ENCODE measurements at regions not wholly inside any gene's neighbourhood (a gene's known extent, or its start where the extent isn't known, plus 50 kb on each side); places are given as distances from the start of the nearest gene placed in this dataset.

DNA sequence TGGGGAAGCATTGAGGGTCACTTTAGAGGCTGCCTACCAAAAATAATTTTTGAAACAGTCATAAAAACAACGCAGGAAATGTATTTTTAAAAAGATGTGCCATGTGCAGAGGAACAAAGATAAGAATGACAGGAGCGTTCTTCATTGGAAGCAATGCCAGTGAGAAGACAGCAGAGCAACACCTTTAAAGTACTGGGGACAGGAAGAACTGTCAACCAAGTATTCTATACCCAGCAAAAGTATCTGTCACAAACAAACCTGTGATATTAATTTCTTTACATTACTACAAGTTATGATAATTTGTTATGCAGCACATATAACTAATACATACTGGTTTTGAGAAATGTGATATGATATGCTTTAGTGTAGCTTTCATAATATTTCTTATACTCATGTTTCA lies 675.6 kb downstream of the IRX1 start:
- ChIA-PET CTCF (no interaction called here), POLR2A (no interaction called here)
- Mint-ChIP-seq H3K36me3 (ENCODE audit: low read depth) (no peaks in the 10 kb centered on the region), H3K27me3 (no peaks in the 10 kb centered on the region), H3K4me1 (no peaks in the 10 kb centered on the region), H3K9me3 (peaks cover 15% of the 10 kb centered on the region), H3K4me3 (no peak overlapping the region), H3K27ac (no peak overlapping the region)
- no peak for DNase-seq

DNA sequence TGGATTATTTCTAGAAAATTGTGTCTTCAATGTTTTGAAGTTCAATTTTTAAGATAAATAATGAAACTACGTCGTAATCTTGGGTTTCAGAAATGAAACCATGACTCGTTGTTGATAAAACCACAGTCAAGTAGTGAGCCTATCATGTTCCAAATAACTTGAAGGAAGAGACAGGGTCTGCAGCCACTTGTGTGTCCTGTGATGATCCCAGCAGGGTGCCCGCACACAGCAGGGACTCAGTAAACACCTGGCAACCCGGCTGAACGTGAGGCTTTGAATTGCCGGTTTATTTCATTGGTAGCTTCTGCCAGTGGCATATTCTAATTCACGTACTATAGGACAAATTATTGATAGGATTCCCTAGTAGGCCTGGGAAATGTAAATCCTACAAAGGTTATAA lies 679.6 kb downstream of the IRX1 start:
- Mint-ChIP-seq H3K4me1 (no peaks in the 10 kb centered on the region), H3K27me3 (no peaks in the 10 kb centered on the region), H3K36me3 (ENCODE audit: low read depth) (no peaks in the 10 kb centered on the region), H3K27ac (no peak overlapping the region), H3K4me3 (no peak overlapping the region), H3K9me3 (no peaks in the 10 kb centered on the region)
- POLR2A ChIA-PET, result no interaction called here
- DNase-seq, result no peak
- CTCF ChIA-PET, result no interaction called here

DNA sequence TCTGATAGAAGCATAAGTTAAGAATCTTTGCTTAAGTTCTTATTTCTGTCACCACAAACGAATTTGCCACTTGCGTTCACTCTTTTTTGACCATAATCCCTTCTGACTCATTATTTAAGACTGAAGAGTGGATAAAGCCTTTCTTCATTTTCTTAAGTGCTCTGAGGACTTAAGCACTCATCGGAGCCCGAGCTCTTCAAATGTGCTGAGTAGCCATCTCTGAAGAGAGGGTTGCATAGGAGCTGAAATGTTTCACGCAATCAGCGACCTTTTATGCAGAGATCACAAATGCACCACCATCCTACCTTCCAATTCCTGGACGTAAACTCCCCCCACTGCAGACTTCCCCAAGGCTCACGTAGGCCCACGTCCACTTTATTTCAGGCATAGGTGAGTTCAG lies 699.2 kb downstream of the IRX1 start:
- no peak for DNase-seq
- POLR2A ChIA-PET, result no interaction called here
- Mint-ChIP-seq H3K36me3 (ENCODE audit: low read depth) (no peaks in the 10 kb centered on the region), H3K27ac (no peak overlapping the region), H3K4me1 (no peaks in the 10 kb centered on the region), H3K9me3 (no peaks in the 10 kb centered on the region), H3K27me3 (no peaks in the 10 kb centered on the region), H3K4me3 (no peak overlapping the region)
- CTCF ChIA-PET, result no interaction called here

- no peaks in the 10 kb centered on the region for H3K9me3 Mint-ChIP-seq
- H3K27me3 Mint-ChIP-seq, result no peaks in the 10 kb centered on the region
- POLR2A ChIA-PET, result no interaction called here
- H3K4me1 Mint-ChIP-seq, result no peaks in the 10 kb centered on the region
- no peaks in the 10 kb centered on the region for H3K36me3 Mint-ChIP-seq (ENCODE audit: low read depth)
- no peak overlapping the region for H3K4me3 Mint-ChIP-seq
- CTCF ChIA-PET, result interaction anchor here (0.6 to 1.1 kb wide), 2 partner anchors 19 to 77 kb away, joined by 3 to 4 read pairs; no protein-coding TSS in a partner anchor
- H3K27ac Mint-ChIP-seq, result no peak overlapping the region
- no peak for DNase-seq
Observed at GRCh38 chr5:4295663-4296339, 700.2 kb downstream of the IRX1 start.

GRCh38 chr5:4306057-4306456 lies 710.4 kb downstream of the IRX1 start:
- H3K27me3 Mint-ChIP-seq, result no peaks in the 10 kb centered on the region
- no peaks in the 10 kb centered on the region for H3K36me3 Mint-ChIP-seq (ENCODE audit: low read depth)
- no peak overlapping the region for H3K27ac Mint-ChIP-seq
- CTCF ChIA-PET, result no interaction called here
- no peak for DNase-seq
- H3K9me3 Mint-ChIP-seq, result no peaks in the 10 kb centered on the region
- H3K4me1 Mint-ChIP-seq, result no peaks in the 10 kb centered on the region
- H3K4me3 Mint-ChIP-seq, result no peak overlapping the region
- POLR2A ChIA-PET, result no interaction called here

DNA sequence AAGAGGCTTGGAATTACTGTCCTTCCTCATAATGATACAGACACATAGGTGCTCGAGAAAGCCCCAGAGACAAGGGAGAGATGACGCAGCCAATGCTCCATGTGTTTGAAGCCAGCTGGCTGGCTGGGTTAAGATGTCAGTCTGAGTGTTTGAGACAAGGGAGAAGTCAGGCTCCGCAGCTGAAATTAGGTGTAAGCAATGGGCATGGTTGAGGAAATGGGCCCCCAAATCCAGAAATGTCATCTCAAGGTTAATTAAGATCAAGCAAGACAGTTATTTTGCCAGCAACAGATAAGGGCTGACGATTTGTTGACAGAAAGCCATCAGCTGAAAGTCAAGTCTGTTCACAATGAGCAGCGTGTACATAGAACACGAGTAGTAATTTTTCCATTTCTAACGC lies 713.4 kb downstream of the IRX1 start:
- Mint-ChIP-seq H3K9me3 (peaks cover 2% of the 10 kb centered on the region), H3K36me3 (ENCODE audit: low read depth) (no peaks in the 10 kb centered on the region), H3K4me3 (no peak overlapping the region), H3K27me3 (no peaks in the 10 kb centered on the region), H3K4me1 (no peaks in the 10 kb centered on the region), H3K27ac (no peak overlapping the region)
- ChIA-PET POLR2A (no interaction called here), CTCF (no interaction called here)
- DNase-seq, result no peak

DNA sequence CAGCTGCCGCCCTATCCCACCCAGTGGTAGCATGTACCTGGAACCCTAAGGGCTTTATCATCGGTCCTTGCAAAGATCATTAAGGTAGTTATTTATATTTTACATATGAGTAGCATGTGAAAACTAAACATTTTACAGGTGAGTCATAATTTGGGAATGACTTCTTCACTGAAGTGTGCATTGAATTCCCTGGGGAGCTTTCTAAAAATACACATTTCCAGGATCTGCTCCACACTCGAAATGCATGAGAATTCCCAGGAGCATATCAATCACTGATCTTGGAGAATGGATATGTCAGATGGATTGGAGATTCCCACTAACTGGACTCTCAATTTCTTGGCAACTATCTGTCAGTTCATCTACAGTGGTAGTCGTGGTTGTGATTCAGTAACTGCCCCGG lies 717.5 kb downstream of the IRX1 start:
- Mint-ChIP-seq H3K4me3 (no peak overlapping the region), H3K36me3 (ENCODE audit: low read depth) (no peaks in the 10 kb centered on the region), H3K4me1 (no peaks in the 10 kb centered on the region), H3K9me3 (peaks cover 2% of the 10 kb centered on the region), H3K27ac (no peak overlapping the region), H3K27me3 (no peaks in the 10 kb centered on the region)
- no peak for DNase-seq
- ChIA-PET CTCF (no interaction called here), POLR2A (no interaction called here)

DNA sequence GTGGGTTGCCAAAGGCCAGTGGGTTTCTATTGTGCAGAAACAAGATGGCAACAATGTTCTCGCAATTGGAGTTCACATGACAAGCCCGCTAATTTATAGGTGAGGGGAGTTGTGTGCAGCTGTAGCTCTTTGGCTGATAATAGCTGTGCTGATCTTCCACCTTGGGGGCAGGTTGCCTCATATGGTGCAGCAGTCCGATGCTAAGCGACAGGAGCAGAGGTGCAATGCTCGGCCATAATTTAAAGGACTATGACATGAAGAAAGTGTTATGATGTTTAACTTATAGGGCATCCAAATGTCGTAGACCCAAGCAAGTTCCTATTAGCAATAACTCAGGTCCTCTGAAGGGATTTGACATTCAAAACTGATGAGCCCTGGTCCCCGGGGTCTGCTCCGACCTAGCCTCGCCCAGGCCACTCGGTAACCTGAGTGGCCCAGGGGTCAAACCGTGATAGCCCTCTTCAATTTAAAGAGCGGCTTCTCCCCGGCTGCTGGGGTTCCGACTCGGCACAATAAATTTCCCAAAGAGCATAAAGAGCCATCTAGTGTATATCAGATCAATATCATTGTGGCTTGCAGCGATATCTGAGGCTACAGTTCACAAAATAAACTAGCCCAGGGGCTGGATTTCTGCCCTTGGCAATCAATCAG lies 724.0 kb downstream of the IRX1 start:
- DNase-seq, result no peak
- no peaks in the 10 kb centered on the region for H3K36me3 Mint-ChIP-seq (ENCODE audit: low read depth)
- no peaks in the 10 kb centered on the region for H3K27me3 Mint-ChIP-seq
- no peaks in the 10 kb centered on the region for H3K4me1 Mint-ChIP-seq
- H3K9me3 Mint-ChIP-seq, result peaks cover 6% of the 10 kb centered on the region
- no peak overlapping the region for H3K4me3 Mint-ChIP-seq
- no peak overlapping the region for H3K27ac Mint-ChIP-seq
- ChIA-PET CTCF (no interaction called here), POLR2A (no interaction called here)

GRCh38 chr5:4330327-4330726 lies 734.7 kb downstream of the IRX1 start:
- ChIA-PET POLR2A (no interaction called here), CTCF (no interaction called here)
- no peaks in the 10 kb centered on the region for H3K27me3 Mint-ChIP-seq
- no peak for DNase-seq
- H3K27ac Mint-ChIP-seq, result no peak overlapping the region
- peaks cover 2% of the 10 kb centered on the region for H3K9me3 Mint-ChIP-seq
- no peaks in the 10 kb centered on the region for H3K36me3 Mint-ChIP-seq (ENCODE audit: low read depth)
- H3K4me1 Mint-ChIP-seq, result no peaks in the 10 kb centered on the region
- H3K4me3 Mint-ChIP-seq, result no peak overlapping the region

DNA sequence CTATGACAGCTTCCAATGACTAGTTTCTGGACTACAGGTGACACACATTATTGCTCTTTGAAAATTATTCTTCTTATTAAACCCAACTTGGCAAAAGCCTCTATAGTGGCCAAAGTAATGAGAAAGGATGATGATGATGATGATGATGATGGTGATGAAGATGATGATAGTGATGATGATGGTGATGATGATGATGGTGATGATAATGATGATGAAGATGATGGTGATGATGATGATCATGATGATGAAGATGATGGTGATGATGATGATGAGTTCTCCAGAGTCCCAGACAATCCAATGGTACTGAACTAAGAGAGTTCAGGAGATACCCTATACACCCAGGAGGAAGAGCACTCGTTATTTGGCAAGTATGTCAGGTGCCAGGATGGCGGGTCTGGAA lies 739.4 kb downstream of the IRX1 start:
- CTCF ChIA-PET, result no interaction called here
- no peak overlapping the region for H3K27ac Mint-ChIP-seq
- peaks cover 7% of the 10 kb centered on the region for H3K9me3 Mint-ChIP-seq
- no peak overlapping the region for H3K4me3 Mint-ChIP-seq
- H3K27me3 Mint-ChIP-seq, result no peaks in the 10 kb centered on the region
- H3K4me1 Mint-ChIP-seq, result no peaks in the 10 kb centered on the region
- no peaks in the 10 kb centered on the region for H3K36me3 Mint-ChIP-seq (ENCODE audit: low read depth)
- POLR2A ChIA-PET, result no interaction called here
- no peak for DNase-seq

DNA sequence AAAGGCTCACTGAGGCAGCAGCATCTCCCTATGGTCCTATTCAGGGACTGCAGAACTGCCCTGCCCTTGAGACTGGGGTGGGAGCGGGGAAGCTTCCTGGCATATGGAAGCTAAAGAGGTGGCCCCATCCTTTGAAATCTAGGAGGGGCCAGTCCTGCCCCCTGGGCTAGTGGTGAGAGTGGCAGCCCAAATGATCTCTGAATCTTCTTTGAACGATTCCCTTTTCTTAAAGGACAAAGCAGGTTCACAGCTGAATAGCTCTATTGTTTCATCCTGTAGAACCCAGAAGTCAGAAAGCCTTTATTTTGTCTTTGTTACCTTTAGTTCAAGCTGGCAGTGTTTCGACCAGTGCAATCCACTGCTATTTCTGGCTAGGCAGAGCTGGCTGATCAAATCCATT lies 741.9 kb downstream of the IRX1 start:
- H3K4me3 Mint-ChIP-seq, result no peak overlapping the region
- H3K27ac Mint-ChIP-seq, result no peak overlapping the region
- ChIA-PET POLR2A (no interaction called here), CTCF (no interaction called here)
- DNase-seq, result no peak
- no peaks in the 10 kb centered on the region for H3K36me3 Mint-ChIP-seq (ENCODE audit: low read depth)
- no peaks in the 10 kb centered on the region for H3K4me1 Mint-ChIP-seq
- peaks cover 7% of the 10 kb centered on the region for H3K9me3 Mint-ChIP-seq
- H3K27me3 Mint-ChIP-seq, result no peaks in the 10 kb centered on the region

- H3K9me3 Mint-ChIP-seq, result peaks cover 7% of the 10 kb centered on the region
- no peak overlapping the region for H3K27ac Mint-ChIP-seq
- H3K4me3 Mint-ChIP-seq, result no peak overlapping the region
- POLR2A ChIA-PET, result no interaction called here
- DNase-seq, result no peak
- H3K4me1 Mint-ChIP-seq, result no peaks in the 10 kb centered on the region
- H3K27me3 Mint-ChIP-seq, result no peaks in the 10 kb centered on the region
- CTCF ChIA-PET, result no interaction called here
- H3K36me3 Mint-ChIP-seq (ENCODE audit: low read depth), result no peaks in the 10 kb centered on the region
Observed at GRCh38 chr5:4339949-4340348, 744.3 kb downstream of the IRX1 start.

DNA sequence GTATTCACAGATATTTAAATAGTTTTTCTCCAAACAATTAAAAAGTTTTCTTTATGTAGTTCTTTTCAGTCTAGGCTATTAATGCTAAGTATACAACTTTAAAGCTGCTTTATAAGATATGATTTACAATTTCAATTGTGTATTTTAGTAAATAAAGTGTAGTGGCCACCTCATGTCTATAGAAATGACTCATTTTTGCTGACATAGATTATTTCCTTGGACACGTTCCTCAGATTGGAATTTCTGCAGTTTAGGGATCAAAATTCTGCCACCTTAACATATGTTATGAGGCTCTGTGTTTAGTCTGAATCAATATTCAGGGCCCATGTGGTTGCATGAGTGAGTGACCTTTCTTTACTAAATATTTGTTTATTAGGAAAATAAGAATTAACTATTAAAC lies 750.2 kb downstream of the IRX1 start:
- H3K36me3 Mint-ChIP-seq (ENCODE audit: low read depth), result no peaks in the 10 kb centered on the region
- ChIA-PET CTCF (no interaction called here), POLR2A (no interaction called here)
- H3K9me3 Mint-ChIP-seq, result peaks cover 5% of the 10 kb centered on the region
- H3K27me3 Mint-ChIP-seq, result no peaks in the 10 kb centered on the region
- DNase-seq, result no peak
- no peak overlapping the region for H3K27ac Mint-ChIP-seq
- no peak overlapping the region for H3K4me3 Mint-ChIP-seq
- no peaks in the 10 kb centered on the region for H3K4me1 Mint-ChIP-seq

DNA sequence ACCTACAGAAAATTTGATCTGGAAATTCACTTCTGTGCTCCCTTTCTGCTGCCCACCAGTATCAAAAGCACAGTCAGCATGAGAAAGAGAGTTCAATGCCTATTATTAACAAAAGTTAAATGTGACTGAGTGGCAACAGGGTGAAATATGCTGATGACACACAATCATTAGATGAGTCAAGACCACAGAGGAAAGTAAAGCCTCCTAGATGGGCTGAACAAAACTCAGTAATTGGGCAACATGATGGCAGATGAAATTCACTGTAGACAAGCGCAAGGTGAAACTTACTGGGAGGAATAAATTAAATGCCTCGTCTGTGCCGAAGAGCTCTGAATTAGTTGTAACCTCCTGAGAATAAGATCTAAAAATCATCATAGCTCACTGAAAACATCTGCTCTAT lies 752.8 kb downstream of the IRX1 start:
- Mint-ChIP-seq H3K27ac (no peak overlapping the region), H3K9me3 (peaks cover 15% of the 10 kb centered on the region), H3K4me3 (no peak overlapping the region), H3K27me3 (no peaks in the 10 kb centered on the region), H3K36me3 (ENCODE audit: low read depth) (no peaks in the 10 kb centered on the region), H3K4me1 (no peaks in the 10 kb centered on the region)
- CTCF ChIA-PET, result no interaction called here
- POLR2A ChIA-PET, result no interaction called here
- DNase-seq, result no peak
